HL-60 (cell line): ENCODE measurements at regions not wholly inside any gene's neighbourhood (a gene's known extent, or its start where the extent isn't known, plus 50 kb on each side); places are given as distances from the start of the nearest gene placed in this dataset.

Experiments used
- DNase-seq, 2 experiments: peaks; one replicate each; pipeline ENCODE4 v3.0.0-alpha.2; 2010 to 2020; ENCODE audit warnings: low read depth in 1 of 2, low spot score in 1 of 2
- H3K27ac ChIP-seq: fragments of 250-450 bp; sonication (Bioruptor Pico); replicated peaks from 2 replicates; pipeline ENCODE4 v1.5.1; 2020; ENCODE audit warnings: mild to moderate bottlenecking, moderate library complexity
- H3K27me3 ChIP-seq: fragments of 250-450 bp; sonication (Bioruptor Pico); 2 replicates; pipeline ENCODE4 v1.5.1; 2021; ENCODE audit warnings: mild to moderate bottlenecking, moderate library complexity; ENCODE audit not compliant: insufficient read depth, poor library complexity, severe bottlenecking
- H3K4me3 ChIP-seq: replicated peaks from 2 replicates; pipeline ENCODE4 v1.5.1; 2011; ENCODE audit warnings: mild to moderate bottlenecking, control low read depth, low read length; ENCODE audit not compliant: insufficient read depth
- GABPA ChIP-seq: IDR thresholded peaks from 2 replicates; pipeline ENCODE4 v1.6.1; 2012; ENCODE audit warnings: low read depth
- POLR2AphosphoS5 ChIP-seq: IDR thresholded peaks from 2 replicates; pipeline ENCODE4 v1.6.1; 2012; ENCODE audit warnings: low read depth
- SPI1 ChIP-seq: IDR thresholded peaks from 2 replicates; pipeline ENCODE4 v1.6.1; 2012; ENCODE audit warnings: low read depth, mild to moderate bottlenecking, borderline replicate concordance
- TF ChIP-seq, protein P1 (sequence below): IDR thresholded peaks from 2 replicates; pipeline ENCODE4 v1.6.1; 2012; ENCODE audit warnings: low read depth; ENCODE audit not compliant: insufficient replicate concordance
- TF ChIP-seq, protein P2 (sequence below): IDR thresholded peaks from one replicate; pipeline ENCODE4 v1.5.1; 2011; ENCODE audit warnings: low read length, control low read depth, inconsistent platforms; ENCODE audit not compliant: insufficient read depth

GRCh38 chr20:11497545-11497944 lies 420.1 kb upstream of the BTBD3 start:
- DNase-seq, result no peak
- TF ChIP-seq, protein P1, sequence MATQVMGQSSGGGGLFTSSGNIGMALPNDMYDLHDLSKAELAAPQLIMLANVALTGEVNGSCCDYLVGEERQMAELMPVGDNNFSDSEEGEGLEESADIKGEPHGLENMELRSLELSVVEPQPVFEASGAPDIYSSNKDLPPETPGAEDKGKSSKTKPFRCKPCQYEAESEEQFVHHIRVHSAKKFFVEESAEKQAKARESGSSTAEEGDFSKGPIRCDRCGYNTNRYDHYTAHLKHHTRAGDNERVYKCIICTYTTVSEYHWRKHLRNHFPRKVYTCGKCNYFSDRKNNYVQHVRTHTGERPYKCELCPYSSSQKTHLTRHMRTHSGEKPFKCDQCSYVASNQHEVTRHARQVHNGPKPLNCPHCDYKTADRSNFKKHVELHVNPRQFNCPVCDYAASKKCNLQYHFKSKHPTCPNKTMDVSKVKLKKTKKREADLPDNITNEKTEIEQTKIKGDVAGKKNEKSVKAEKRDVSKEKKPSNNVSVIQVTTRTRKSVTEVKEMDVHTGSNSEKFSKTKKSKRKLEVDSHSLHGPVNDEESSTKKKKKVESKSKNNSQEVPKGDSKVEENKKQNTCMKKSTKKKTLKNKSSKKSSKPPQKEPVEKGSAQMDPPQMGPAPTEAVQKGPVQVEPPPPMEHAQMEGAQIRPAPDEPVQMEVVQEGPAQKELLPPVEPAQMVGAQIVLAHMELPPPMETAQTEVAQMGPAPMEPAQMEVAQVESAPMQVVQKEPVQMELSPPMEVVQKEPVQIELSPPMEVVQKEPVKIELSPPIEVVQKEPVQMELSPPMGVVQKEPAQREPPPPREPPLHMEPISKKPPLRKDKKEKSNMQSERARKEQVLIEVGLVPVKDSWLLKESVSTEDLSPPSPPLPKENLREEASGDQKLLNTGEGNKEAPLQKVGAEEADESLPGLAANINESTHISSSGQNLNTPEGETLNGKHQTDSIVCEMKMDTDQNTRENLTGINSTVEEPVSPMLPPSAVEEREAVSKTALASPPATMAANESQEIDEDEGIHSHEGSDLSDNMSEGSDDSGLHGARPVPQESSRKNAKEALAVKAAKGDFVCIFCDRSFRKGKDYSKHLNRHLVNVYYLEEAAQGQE, result no peak
- TF ChIP-seq GABPA, result no peak
- TF ChIP-seq, protein P2, sequence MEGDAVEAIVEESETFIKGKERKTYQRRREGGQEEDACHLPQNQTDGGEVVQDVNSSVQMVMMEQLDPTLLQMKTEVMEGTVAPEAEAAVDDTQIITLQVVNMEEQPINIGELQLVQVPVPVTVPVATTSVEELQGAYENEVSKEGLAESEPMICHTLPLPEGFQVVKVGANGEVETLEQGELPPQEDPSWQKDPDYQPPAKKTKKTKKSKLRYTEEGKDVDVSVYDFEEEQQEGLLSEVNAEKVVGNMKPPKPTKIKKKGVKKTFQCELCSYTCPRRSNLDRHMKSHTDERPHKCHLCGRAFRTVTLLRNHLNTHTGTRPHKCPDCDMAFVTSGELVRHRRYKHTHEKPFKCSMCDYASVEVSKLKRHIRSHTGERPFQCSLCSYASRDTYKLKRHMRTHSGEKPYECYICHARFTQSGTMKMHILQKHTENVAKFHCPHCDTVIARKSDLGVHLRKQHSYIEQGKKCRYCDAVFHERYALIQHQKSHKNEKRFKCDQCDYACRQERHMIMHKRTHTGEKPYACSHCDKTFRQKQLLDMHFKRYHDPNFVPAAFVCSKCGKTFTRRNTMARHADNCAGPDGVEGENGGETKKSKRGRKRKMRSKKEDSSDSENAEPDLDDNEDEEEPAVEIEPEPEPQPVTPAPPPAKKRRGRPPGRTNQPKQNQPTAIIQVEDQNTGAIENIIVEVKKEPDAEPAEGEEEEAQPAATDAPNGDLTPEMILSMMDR, result no peak
- no peak for TF ChIP-seq POLR2AphosphoS5
- TF ChIP-seq SPI1, result no peak

GRCh38 chr20:11499101-11499634 lies 418.5 kb upstream of the BTBD3 start:
- DNase-seq, result no peak
- TF ChIP-seq GABPA, result no peak
- TF ChIP-seq, protein P1, result no peak
- no peak for TF ChIP-seq SPI1
- no peak for TF ChIP-seq POLR2AphosphoS5
- TF ChIP-seq, protein P2, result no peak
- Histone ChIP-seq H3K4me3 (no peak overlapping the region), H3K27me3 (no peaks in the 10 kb centered on the region), H3K27ac (no peak overlapping the region)

More at GRCh38 chr20:11497545-11497944, 420.1 kb upstream of the BTBD3 start:
- Histone ChIP-seq H3K27me3 (no peaks in the 10 kb centered on the region), H3K4me3 (no peak overlapping the region), H3K27ac (no peak overlapping the region)

DNA sequence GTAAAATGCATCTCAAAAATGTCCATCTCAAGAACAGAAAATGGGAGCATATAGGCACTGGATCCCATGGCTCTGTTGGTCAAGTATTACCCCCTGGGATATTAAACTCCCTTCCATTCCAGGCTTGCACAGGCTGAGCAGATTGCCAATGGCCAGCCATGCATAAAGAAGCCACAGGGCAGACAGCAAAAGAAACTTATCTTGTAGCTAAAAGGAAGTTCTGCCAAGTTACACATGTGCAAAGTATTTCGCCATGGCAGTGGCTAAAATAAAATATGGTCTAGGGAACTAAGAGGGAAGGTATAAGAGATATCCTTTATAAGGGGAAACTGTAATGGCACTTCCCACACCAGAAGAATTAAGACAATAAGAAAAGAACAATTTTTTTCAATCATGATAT lies 415.6 kb upstream of the BTBD3 start:
- no peak overlapping the region for H3K27ac ChIP-seq
- peak; percentile 14 to 80 for DNase-seq
- H3K4me3 ChIP-seq, result no peak overlapping the region
- TF ChIP-seq, protein P2, result no peak
- TF ChIP-seq SPI1 (peak; percentile 6; the same call in 1 of the 2 replicates), POLR2AphosphoS5 (no peak), GABPA (no peak)
- TF ChIP-seq, protein P1, result no peak
- H3K27me3 ChIP-seq, result no peaks in the 10 kb centered on the region
